HEK293T (cell line): ENCODE measurements at regions not wholly inside any gene's neighbourhood (a gene's known extent, or its start where the extent isn't known, plus 50 kb on each side); places are given as distances from the start of the nearest gene placed in this dataset.

Source experiments
- ARNT ChIP-seq: fragments of 450-650 bp; IDR thresholded peaks from 2 replicates; pipeline ENCODE4 v1.6.1; 2017; ENCODE audit warnings: mild to moderate bottlenecking
- CTBP1 ChIP-seq: fragments of 450-650 bp; IDR thresholded peaks from 2 replicates; pipeline ENCODE4 v1.6.1; 2016; ENCODE audit warnings: borderline replicate concordance
- ELF4 ChIP-seq: fragments of 450-650 bp; IDR thresholded peaks from 2 replicates; pipeline ENCODE4 v1.6.1; 2017; ENCODE audit warnings: antibody characterized with exemption
- FOXA1 ChIP-seq: fragments of 450-650 bp; IDR thresholded peaks from 2 replicates; pipeline ENCODE4 v1.6.1; 2016; ENCODE audit warnings: mild to moderate bottlenecking
- FOXK2 ChIP-seq: fragments of 450-650 bp; IDR thresholded peaks from 2 replicates; pipeline ENCODE4 v1.6.1; 2016; ENCODE audit warnings: mild to moderate bottlenecking
- FOXM1 ChIP-seq: fragments of 450-650 bp; IDR thresholded peaks from 2 replicates; pipeline ENCODE4 v1.6.1; 2017; ENCODE audit warnings: mild to moderate bottlenecking, borderline replicate concordance
- L3MBTL2 ChIP-seq: fragments of 450-650 bp; conservative IDR thresholded peaks from 2 replicates; pipeline ENCODE4 v1.6.1; 2016; ENCODE audit warnings: mild to moderate bottlenecking
- SP1 ChIP-seq: fragments of 450-650 bp; IDR thresholded peaks from 2 replicates; pipeline ENCODE4 v1.6.1; 2017
- SUZ12 ChIP-seq: fragments of 450-650 bp; IDR thresholded peaks from 2 replicates; pipeline ENCODE4 v1.6.1; 2016; ENCODE audit warnings: mild to moderate bottlenecking

- TF ChIP-seq SUZ12, result no peak
- TF ChIP-seq ARNT, result no peak
- no peak for TF ChIP-seq CTBP1
- TF ChIP-seq ELF4, result no peak
- no peak for TF ChIP-seq SP1
- TF ChIP-seq FOXK2, result no peak
- TF ChIP-seq FOXA1, result no peak
- TF ChIP-seq FOXM1, result no peak
- no peak for TF ChIP-seq L3MBTL2
These were observed 763.7 kb upstream of the PHF14 start for GRCh38 chr7:10210000-10210399.
